GM12865 (cell line): ENCODE measurements at regions not wholly inside any gene's neighbourhood (a gene's known extent, or its start where the extent isn't known, plus 50 kb on each side); places are given as distances from the start of the nearest gene placed in this dataset.
"Not testable (repeated sequence)": the region's sequence is repeated elsewhere in the genome, so short reads cannot be mapped to it uniquely, and the experiment has no call there.

ENCODE experiments used
- DNase-seq: peaks from one replicate; pipeline ENCODE4 v3.0.0; 2010; ENCODE audit warnings: low read depth
- H3K4me3 ChIP-seq: 2 replicates; pipeline ENCODE4 v1.5.1; 2011; ENCODE audit warnings: mild to moderate bottlenecking, low read depth, low read length, control low read depth
- TF ChIP-seq, protein P1 (sequence below): IDR thresholded peaks from 2 replicates; pipeline ENCODE4 v1.5.1; 2011; ENCODE audit warnings: low read length, control low read depth, low read depth, inconsistent platforms; ENCODE audit not compliant: insufficient read depth; ENCODE audit errors: missing control alignments

GRCh38 chr13:58376349-58376748 is 744.8 kb downstream of the PCDH17 start:
- no peak overlapping the region for H3K4me3 ChIP-seq
- DNase-seq = no peak
- TF ChIP-seq, protein P1, sequence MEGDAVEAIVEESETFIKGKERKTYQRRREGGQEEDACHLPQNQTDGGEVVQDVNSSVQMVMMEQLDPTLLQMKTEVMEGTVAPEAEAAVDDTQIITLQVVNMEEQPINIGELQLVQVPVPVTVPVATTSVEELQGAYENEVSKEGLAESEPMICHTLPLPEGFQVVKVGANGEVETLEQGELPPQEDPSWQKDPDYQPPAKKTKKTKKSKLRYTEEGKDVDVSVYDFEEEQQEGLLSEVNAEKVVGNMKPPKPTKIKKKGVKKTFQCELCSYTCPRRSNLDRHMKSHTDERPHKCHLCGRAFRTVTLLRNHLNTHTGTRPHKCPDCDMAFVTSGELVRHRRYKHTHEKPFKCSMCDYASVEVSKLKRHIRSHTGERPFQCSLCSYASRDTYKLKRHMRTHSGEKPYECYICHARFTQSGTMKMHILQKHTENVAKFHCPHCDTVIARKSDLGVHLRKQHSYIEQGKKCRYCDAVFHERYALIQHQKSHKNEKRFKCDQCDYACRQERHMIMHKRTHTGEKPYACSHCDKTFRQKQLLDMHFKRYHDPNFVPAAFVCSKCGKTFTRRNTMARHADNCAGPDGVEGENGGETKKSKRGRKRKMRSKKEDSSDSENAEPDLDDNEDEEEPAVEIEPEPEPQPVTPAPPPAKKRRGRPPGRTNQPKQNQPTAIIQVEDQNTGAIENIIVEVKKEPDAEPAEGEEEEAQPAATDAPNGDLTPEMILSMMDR = no peak

- TF ChIP-seq, protein P1 = no peak
- no peak overlapping the region for H3K4me3 ChIP-seq
- DNase-seq = no peak
Measured at GRCh38 chr13:58376775-58377174, 745.2 kb downstream of the PCDH17 start.

DNA sequence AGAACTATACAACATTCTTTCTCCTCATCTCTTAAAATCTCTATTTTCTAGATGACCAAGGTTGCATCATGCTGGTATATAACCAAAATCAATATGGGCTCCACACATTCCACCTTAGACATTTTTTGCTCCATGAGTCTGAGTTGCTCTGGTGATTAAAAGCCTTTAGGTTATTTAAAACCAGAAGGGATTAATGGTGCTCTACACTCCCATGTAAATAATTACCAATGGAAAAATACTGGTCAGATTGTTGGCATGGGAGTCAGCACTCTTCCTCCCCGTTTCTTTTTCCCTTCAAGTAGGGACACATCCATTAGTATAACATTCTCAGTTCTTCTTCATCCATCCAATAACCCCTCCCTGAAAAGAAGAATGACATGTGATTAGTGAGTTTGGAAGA is 747.7 kb downstream of the PCDH17 start:
- no peak overlapping the region for H3K4me3 ChIP-seq
- DNase-seq = no peak
- TF ChIP-seq, protein P1 = no peak

GRCh38 chr13:58385336-58385735 is 753.8 kb downstream of the PCDH17 start:
- not testable (repeated sequence) for DNase-seq, H3K4me3 ChIP-seq

GRCh38 chr13:58397596-58398387 is 766.2 kb downstream of the PCDH17 start:
- TF ChIP-seq, protein P1 = no peak
- DNase-seq = no peak
- H3K4me3 ChIP-seq = no peak overlapping the region

- TF ChIP-seq, protein P1 = no peak
- DNase-seq = no peak
Measured at GRCh38 chr13:58399263-58399662, 767.7 kb downstream of the PCDH17 start.

GRCh38 chr13:58406545-58406944 is 775.0 kb downstream of the PCDH17 start:
- TF ChIP-seq, protein P1 = no peak
- DNase-seq = no peak
- H3K4me3 ChIP-seq = no peak overlapping the region

More at GRCh38 chr13:58399263-58399662, 767.7 kb downstream of the PCDH17 start:
- no peak overlapping the region for H3K4me3 ChIP-seq
